NCI-H1694 (cell line): ENCODE measurements at regions not wholly inside any gene's neighbourhood (a gene's known extent, or its start where the extent isn't known, plus 50 kb on each side); places are given as distances from the start of the nearest gene placed in this dataset.

Source experiments
- DNase-seq: peaks from one replicate; lab custom pipeline; 2025; lab: John Stamatoyannopoulos, UW

- no peak for DNase-seq
Observed at GRCh38 chr2:38509947-38510326, 92.8 kb downstream of the HNRNPLL start.

- peak; percentile 28 for DNase-seq
Observed at GRCh38 chr2:38509314-38509946, 93.3 kb downstream of the HNRNPLL start.

GRCh38 chr2:38508311-38509039 lies 94.3 kb downstream of the HNRNPLL start:
- DNase-seq: peak; percentile 76

GRCh38 chr2:38507712-38508111 lies 95.0 kb downstream of the HNRNPLL start:
- no peak for DNase-seq

- DNase-seq: no peak
Observed at GRCh38 chr2:38505779-38506178, 96.9 kb downstream of the HNRNPLL start.

GRCh38 chr2:38504169-38504568 lies 98.6 kb downstream of the HNRNPLL start:
- no peak for DNase-seq

- DNase-seq: no peak
Observed at GRCh38 chr2:38502107-38502506, 100.6 kb downstream of the HNRNPLL start.

- DNase-seq: no peak
Observed at GRCh38 chr2:38500283-38500634, 102.5 kb downstream of the HNRNPLL start.

- DNase-seq: no peak
Observed at GRCh38 chr2:38499548-38500282, 103.0 kb downstream of the HNRNPLL start.

GRCh38 chr2:38498045-38498481 lies 104.7 kb downstream of the HNRNPLL start:
- DNase-seq: no peak

- no peak for DNase-seq
Observed at GRCh38 chr2:38497670-38498037, 105.1 kb downstream of the HNRNPLL start.

- no peak for DNase-seq
Observed at GRCh38 chr2:38496927-38497669, 105.6 kb downstream of the HNRNPLL start.

- DNase-seq: no peak
Observed at GRCh38 chr2:38495880-38496279, 106.8 kb downstream of the HNRNPLL start.

- DNase-seq: no peak
Observed at GRCh38 chr2:38494394-38494793, 108.3 kb downstream of the HNRNPLL start.

GRCh38 chr2:38492042-38492615 lies 110.6 kb downstream of the HNRNPLL start:
- no peak for DNase-seq

GRCh38 chr2:38491436-38491835 lies 111.3 kb downstream of the HNRNPLL start:
- no peak for DNase-seq

GRCh38 chr2:38489846-38490245 lies 112.8 kb upstream of the ATL2 start:
- no peak for DNase-seq

- DNase-seq: no peak
Observed at GRCh38 chr2:38487852-38488251, 110.8 kb upstream of the ATL2 start.

GRCh38 chr2:38486213-38487026 lies 109.3 kb upstream of the ATL2 start:
- DNase-seq: no peak

GRCh38 chr2:38485734-38486133 lies 108.7 kb upstream of the ATL2 start:
- no peak for DNase-seq

- no peak for DNase-seq
Observed at GRCh38 chr2:38484957-38485356, 107.9 kb upstream of the ATL2 start.
